Fibroblast of lung (primary cell): ENCODE measurements at regions not wholly inside any gene's neighbourhood (a gene's known extent, or its start where the extent isn't known, plus 50 kb on each side); places are given as distances from the start of the nearest gene placed in this dataset.

Experiments
- CTCF ChIP-seq, 2 donors: IDR thresholded peaks in 1 of 2; conservative IDR thresholded peaks in 1 of 2; 1 replicate in 1 of 2; 2 replicates in 1 of 2; pipeline ENCODE4 v1.5.1; 2011 to 2012; ENCODE audit warnings: low read length in 2 of 2, control low read depth in 1 of 2, inconsistent platforms in 1 of 2, low read depth in 1 of 2, mild to moderate bottlenecking in 1 of 2
- EZH2 ChIP-seq: IDR thresholded peaks from 2 replicates; pipeline ENCODE4 v1.5.1; 2012; ENCODE audit warnings: low read length, control low read depth, mild to moderate bottlenecking; ENCODE audit errors: missing control alignments

DNA sequence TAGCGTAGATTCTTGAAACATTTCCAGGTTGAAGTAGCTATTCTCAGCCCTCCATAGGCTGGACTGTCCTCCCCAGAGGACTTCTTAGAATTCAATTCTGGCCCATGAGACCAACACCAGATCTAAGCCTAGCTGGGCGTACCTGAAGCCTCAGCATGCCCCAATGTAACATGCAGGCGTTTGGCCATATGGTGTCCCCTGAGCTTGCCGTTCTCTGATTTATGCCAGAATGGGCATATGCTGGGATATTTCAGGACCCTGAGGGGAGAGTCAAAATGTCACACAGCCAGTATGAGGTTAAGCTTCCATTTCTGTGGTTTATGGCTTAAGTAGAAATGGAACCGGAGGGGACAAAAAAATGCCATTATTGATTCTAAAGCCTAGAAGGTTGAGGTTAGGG lies 317.7 kb upstream of the OBI1 start:
- no peak for TF ChIP-seq CTCF (conservative IDR thresholded peaks at IDR 0.05 in 1 of 2, IDR thresholded peaks at IDR 0.05 in 1 of 2; ENCODE audit: low read depth in 1 of 2, low read length in 2 of 2)
- no peak for TF ChIP-seq EZH2
